T-cell (primary cell): ENCODE measurements at regions not wholly inside any gene's neighbourhood (a gene's known extent, or its start where the extent isn't known, plus 50 kb on each side); places are given as distances from the start of the nearest gene placed in this dataset.

Source experiments
- ATAC-seq, 4 experiments: fragments of 200-7000 bp in 3 of 4; fragments of 150-1000 bp in 1 of 4; cut with Tn5 transposase; replicated peaks in 1 of 4; 1 replicate in 3 of 4; 2 replicates in 1 of 4; pipeline ENCODE4 v1.10.0; 2021; ENCODE audit warnings: moderate library complexity in 3 of 4, mild to moderate bottlenecking in 2 of 4, moderate number of reproducible peaks in 1 of 4
- CTCF ChIA-PET, 2 donors: fragments of 300-600 bp; sonication (Branson Sonifier 250); formaldehyde crosslinking; loops; one replicate each; lab custom pipeline; 2022; ENCODE audit warnings: antibody characterized with exemption in 2 of 2; lab: Charles Lee
- POLR2A ChIA-PET, 2 donors: fragments of 300-600 bp; sonication (Branson Sonifier 250); formaldehyde crosslinking; loops; one replicate each; lab custom pipeline; 2022; ENCODE audit warnings: antibody characterized with exemption in 2 of 2; lab: Charles Lee
- DNase-seq, 35 experiments: peaks; one replicate each; pipeline versions ENCODE4 v3.0.0 to v3.0.0-alpha.2; 2013 to 2023
- H3K27ac ChIP-seq: one replicate; pipeline ENCODE4 v1.5.1; 2013; ENCODE audit warnings: low read length
- H3K27me3 ChIP-seq, 2 experiments: replicated peaks in 1 of 2; 1 replicate in 1 of 2; 2 replicates in 1 of 2; pipeline versions ENCODE4 v1.6.1 to v1.7.0; 2013; ENCODE audit warnings: low read length in 1 of 2, mixed read lengths in 1 of 2; ENCODE audit not compliant: control insufficient read depth in 2 of 2, insufficient read depth in 2 of 2; ENCODE audit errors: extremely low read depth in 1 of 2
- H3K36me3 ChIP-seq, 2 donors: 1 replicate in 1 of 2; 2 replicates in 1 of 2; pipeline versions ENCODE4 v1.6.1 to v1.7.0; 2013; ENCODE audit warnings: low read length in 1 of 2; ENCODE audit not compliant: control insufficient read depth in 2 of 2, insufficient read depth in 1 of 2; ENCODE audit errors: extremely low read depth in 1 of 2
- H3K4me1 ChIP-seq, 2 experiments: 1 replicate in 1 of 2; 2 replicates in 1 of 2; pipeline versions ENCODE4 v1.6.1 to v1.7.0; 2013; ENCODE audit warnings: low read length in 2 of 2, mixed read lengths in 1 of 2; ENCODE audit not compliant: insufficient read depth in 2 of 2, control insufficient read depth in 1 of 2; ENCODE audit errors: extremely low read depth in 1 of 2
- H3K4me3 ChIP-seq, 2 donors: 1 replicate in 1 of 2; 2 replicates in 1 of 2; pipeline versions ENCODE4 v1.5.1 to v1.7.0; 2013; ENCODE audit warnings: mild to moderate bottlenecking in 2 of 2, low read length in 1 of 2, moderate library complexity in 1 of 2; ENCODE audit not compliant: control insufficient read depth in 1 of 2; ENCODE audit errors: extremely low read depth in 1 of 2
- H3K9me3 ChIP-seq: 2 replicates; pipeline ENCODE4 v1.7.0; 2013
- H3K27ac Mint-ChIP-seq, 2 donors: one replicate each; pipeline ENCODE4 v1.8.0; 2020 to 2021; ENCODE audit warnings: mild to moderate bottlenecking in 2 of 2, mixed read lengths in 2 of 2
- H3K27me3 Mint-ChIP-seq, 2 donors: one replicate each; pipeline ENCODE4 v1.8.0; 2021 to 2022; ENCODE audit warnings: mixed read lengths in 2 of 2
- H3K36me3 Mint-ChIP-seq: one replicate; pipeline ENCODE4 v1.8.0; 2021; ENCODE audit warnings: mixed read lengths
- H3K4me1 Mint-ChIP-seq, 3 donors: one replicate each; pipeline ENCODE4 v1.8.0; 2020 to 2022; ENCODE audit warnings: mixed read lengths in 3 of 3, mild to moderate bottlenecking in 1 of 3
- H3K4me3 Mint-ChIP-seq, 3 donors: one replicate each; pipeline ENCODE4 v1.8.0; 2020 to 2022; ENCODE audit warnings: mild to moderate bottlenecking in 3 of 3, mixed read lengths in 3 of 3, moderate library complexity in 3 of 3
- H3K9me3 Mint-ChIP-seq, 3 donors: one replicate each; pipeline ENCODE4 v1.8.0; 2020 to 2022; ENCODE audit warnings: mixed read lengths in 3 of 3
- WGBS: methylation state at CpG from one replicate; pipeline ENCODE4 v1.1.5; 2013; ENCODE audit warnings: missing lambda C conversion rate; ENCODE audit not compliant: insufficient coverage; 5-methylcytosine and 5-hydroxymethylcytosine counted together

- Mint-ChIP-seq H3K9me3 (no peaks in the 10 kb centered on the region), H3K4me1 (no peaks in the 10 kb centered on the region), H3K4me3 (no peak overlapping the region), H3K36me3 (no peaks in the 10 kb centered on the region), H3K27me3 (peaks cover 16 to 33% of the 10 kb centered on the region in 2 donors), H3K27ac (no peak overlapping the region)
- Histone ChIP-seq H3K27ac (no peak overlapping the region), H3K36me3 (no peaks in the 10 kb centered on the region), H3K4me1 (no peaks in the 10 kb centered on the region), H3K27me3 (peaks cover 0 to 46% of the 10 kb centered on the region in 2 experiments), H3K4me3 (no peak overlapping the region), H3K9me3 (no peaks in the 10 kb centered on the region)
- DNase-seq (no peak), ATAC-seq (no peak)
- WGBS = 54% methylated on average over 4 of the region's 9 CpGs
- ChIA-PET CTCF (no interaction called here), POLR2A (no interaction called here)
Observed at GRCh38 chr1:30324251-30325084, 398.9 kb downstream of the MATN1 start.

GRCh38 chr1:30323841-30324240, 399.5 kb downstream of the MATN1 start:
- POLR2A ChIA-PET = no interaction called here
- Mint-ChIP-seq H3K9me3 (no peaks in the 10 kb centered on the region), H3K4me1 (no peaks in the 10 kb centered on the region), H3K4me3 (no peak overlapping the region), H3K27ac (no peak overlapping the region), H3K27me3 (peaks cover 18 to 33% of the 10 kb centered on the region in 2 donors), H3K36me3 (no peaks in the 10 kb centered on the region)
- Histone ChIP-seq H3K9me3 (no peaks in the 10 kb centered on the region), H3K27me3 (peaks cover 0 to 52% of the 10 kb centered on the region in 2 experiments), H3K27ac (no peak overlapping the region), H3K4me1 (no peaks in the 10 kb centered on the region), H3K36me3 (no peaks in the 10 kb centered on the region), H3K4me3 (no peak overlapping the region)
- 70% methylated on average over 5 of the region's 5 CpGs for WGBS
- DNase-seq (no peak), ATAC-seq (no peak)
- CTCF ChIA-PET = no interaction called here

- no peak overlapping the region for H3K27ac ChIP-seq
- no peak overlapping the region for H3K4me3 Mint-ChIP-seq
- 68% methylated on average over 2 of the region's 3 CpGs for WGBS
- H3K27me3 ChIP-seq = peaks cover 0 to 54% of the 10 kb centered on the region in 2 experiments
- H3K4me3 ChIP-seq = no peak overlapping the region
- no peaks in the 10 kb centered on the region for H3K36me3 ChIP-seq
- H3K9me3 ChIP-seq = no peaks in the 10 kb centered on the region
- no peaks in the 10 kb centered on the region for H3K4me1 Mint-ChIP-seq
- no peaks in the 10 kb centered on the region for H3K9me3 Mint-ChIP-seq
- ChIA-PET POLR2A (no interaction called here), CTCF (no interaction called here)
- H3K27me3 Mint-ChIP-seq = peaks cover 22 to 33% of the 10 kb centered on the region in 2 donors
- ATAC-seq (no peak), DNase-seq (no peak)
- no peaks in the 10 kb centered on the region for H3K4me1 ChIP-seq
- no peak overlapping the region for H3K27ac Mint-ChIP-seq
- no peaks in the 10 kb centered on the region for H3K36me3 Mint-ChIP-seq
Observed at GRCh38 chr1:30323352-30323751, 400.0 kb downstream of the MATN1 start.

GRCh38 chr1:30322859-30323257, 400.5 kb downstream of the MATN1 start:
- no peak overlapping the region for H3K4me3 Mint-ChIP-seq
- H3K27me3 Mint-ChIP-seq = peaks cover 22 to 35% of the 10 kb centered on the region in 2 donors
- Histone ChIP-seq H3K4me3 (no peak overlapping the region), H3K27ac (no peak overlapping the region), H3K4me1 (no peaks in the 10 kb centered on the region), H3K9me3 (no peaks in the 10 kb centered on the region), H3K36me3 (no peaks in the 10 kb centered on the region), H3K27me3 (peaks cover 0 to 56% of the 10 kb centered on the region in 2 experiments)
- ATAC-seq (no peak), DNase-seq (no peak)
- CTCF ChIA-PET = no interaction called here
- H3K4me1 Mint-ChIP-seq = no peaks in the 10 kb centered on the region
- H3K9me3 Mint-ChIP-seq = no peaks in the 10 kb centered on the region
- POLR2A ChIA-PET = no interaction called here
- no peak overlapping the region for H3K27ac Mint-ChIP-seq
- 80% methylated on average over 1 of the region's 5 CpGs for WGBS
- no peaks in the 10 kb centered on the region for H3K36me3 Mint-ChIP-seq

- H3K4me1 Mint-ChIP-seq = no peaks in the 10 kb centered on the region
- Histone ChIP-seq H3K9me3 (no peaks in the 10 kb centered on the region), H3K4me3 (no peak overlapping the region), H3K27ac (no peak overlapping the region), H3K4me1 (no peaks in the 10 kb centered on the region), H3K27me3 (peaks cover 0 to 54% of the 10 kb centered on the region in 2 experiments), H3K36me3 (no peaks in the 10 kb centered on the region)
- 70% methylated on average over 2 of the region's 10 CpGs for WGBS
- ATAC-seq (no peak), DNase-seq (no peak)
- no peaks in the 10 kb centered on the region for H3K9me3 Mint-ChIP-seq
- peaks cover 28 to 35% of the 10 kb centered on the region in 2 donors for H3K27me3 Mint-ChIP-seq
- no peak overlapping the region for H3K27ac Mint-ChIP-seq
- ChIA-PET CTCF (no interaction called here), POLR2A (no interaction called here)
- H3K4me3 Mint-ChIP-seq = no peak overlapping the region
- H3K36me3 Mint-ChIP-seq = no peaks in the 10 kb centered on the region
Observed at GRCh38 chr1:30321996-30322858, 401.2 kb downstream of the MATN1 start.

GRCh38 chr1:30321246-30321910, 402.0 kb downstream of the MATN1 start:
- H3K36me3 ChIP-seq = no peaks in the 10 kb centered on the region
- DNase-seq (no peak), ATAC-seq (no peak)
- H3K27ac ChIP-seq = no peak overlapping the region
- peaks cover 0 to 58% of the 10 kb centered on the region in 2 experiments for H3K27me3 ChIP-seq
- H3K4me1 Mint-ChIP-seq = no peaks in the 10 kb centered on the region
- no peak overlapping the region for H3K4me3 ChIP-seq
- H3K9me3 Mint-ChIP-seq = no peaks in the 10 kb centered on the region
- WGBS = 70% methylated on average over 7 of the region's 13 CpGs
- H3K27ac Mint-ChIP-seq = no peak overlapping the region
- CTCF ChIA-PET = interaction anchor here in 1 of 2 donors (0.5 kb wide), 1 partner anchor 1048 kb away, joined by 7 read pairs; no protein-coding TSS in a partner anchor
- no peak overlapping the region for H3K4me3 Mint-ChIP-seq
- H3K9me3 ChIP-seq = no peaks in the 10 kb centered on the region
- no peaks in the 10 kb centered on the region for H3K36me3 Mint-ChIP-seq
- H3K4me1 ChIP-seq = no peaks in the 10 kb centered on the region
- POLR2A ChIA-PET = no interaction called here
- peaks cover 33 to 42% of the 10 kb centered on the region in 2 donors for H3K27me3 Mint-ChIP-seq
